K562 (cell line): ENCODE measurements at regions not wholly inside any gene's neighbourhood (a gene's known extent, or its start where the extent isn't known, plus 50 kb on each side); places are given as distances from the start of the nearest gene placed in this dataset.

Experiments used
- ATAC-seq: fragments of 200-7000 bp; cut with Tn5 transposase; 3 replicates; pipeline ENCODE4 v1.9.1; 2020; ENCODE audit warnings: moderate library complexity
- BruUV-seq: library from RNA; stranded (reverse); fragments of 400-500 nt; replicated peaks from 2 replicates; lab custom pipeline; 2021; lab: Mats Ljungman, UMichigan
- CTCF ChIA-PET: fragments of 300-600 bp; formaldehyde crosslinking; extraction: SDS; loops from one replicate; lab custom pipeline; 2021; ENCODE audit warnings: low intra/inter-chr PET ratio; lab: Yijun Ruan, JAX
- POLR2A ChIA-PET: fragments of 300-600, 350-650 bp; sonication (Branson Sonifier 250); formaldehyde crosslinking; extraction: SDS; loops from one replicate; lab custom pipeline; 2021; ENCODE audit warnings: antibody characterized with exemption, inconsistent platforms; lab: Yijun Ruan, JAX
- DNase-seq, 4 experiments: peaks; one replicate each; pipeline versions ENCODE4 v3.0.0 to v3.0.0-alpha.2; 2011 to 2018; ENCODE audit warnings: low spot score in 3 of 4, mixed read lengths in 3 of 4; ENCODE audit errors: extremely low read depth in 1 of 4
- FAIRE-seq: peaks from 2 replicates; lab custom pipeline; 2011; peaks lifted over from hg19 to GRCh38; lab: Jason Lieb, UNC
- H2AFZ ChIP-seq: 2 replicates; pipeline ENCODE4 v1.6.0; 2011; ENCODE audit warnings: low read depth, low read length, control low read depth, inconsistent platforms
- H3K27ac ChIP-seq: fragments of 200-600 bp; 3 replicates; pipeline ENCODE4 v1.8.0; 2011; ENCODE audit warnings: low read depth, mild to moderate bottlenecking, control low read depth, inconsistent platforms, low read length, moderate library complexity, mixed read lengths; ENCODE audit errors: extremely low read depth
- H3K27me3 ChIP-seq, 2 experiments: fragments of 300-600 bp in 1 of 2; 2 replicates in 1 of 2; 3 replicates in 1 of 2; pipeline versions ENCODE4 v1.6.0 to v1.8.0; 2011; ENCODE audit warnings: inconsistent platforms in 2 of 2, low read length in 2 of 2, mild to moderate bottlenecking in 1 of 2, mixed read lengths in 1 of 2, moderate library complexity in 1 of 2; ENCODE audit not compliant: control insufficient read depth in 2 of 2, insufficient read depth in 2 of 2
- H3K36me3 ChIP-seq: fragments of 300-600 bp; 3 replicates; pipeline ENCODE4 v1.8.0; 2011; ENCODE audit warnings: mild to moderate bottlenecking, low read length, inconsistent platforms; ENCODE audit not compliant: control insufficient read depth, insufficient read depth
- H3K4me1 ChIP-seq, 2 experiments: fragments of 200-600 bp in 1 of 2; replicated peaks in 1 of 2; 2 replicates in 1 of 2; 3 replicates in 1 of 2; pipeline versions ENCODE4 v1.5.1 to v1.8.0; 2011; ENCODE audit warnings: inconsistent platforms in 2 of 2, low read length in 2 of 2, mild to moderate bottlenecking in 1 of 2, mixed read lengths in 1 of 2, moderate library complexity in 1 of 2; ENCODE audit not compliant: control insufficient read depth in 2 of 2, insufficient read depth in 2 of 2
- H3K4me2 ChIP-seq: 2 replicates; pipeline ENCODE4 v1.6.1; 2011; ENCODE audit warnings: low read length, control low read depth, inconsistent platforms, mixed read lengths; ENCODE audit not compliant: insufficient read depth
- H3K4me3 ChIP-seq: fragments of 200-600 bp; sonication (generic), shearing (Covaris generic); 2 replicates; pipeline ENCODE4 v1.5.1; 2016; ENCODE audit warnings: control low read depth, inconsistent platforms
- H3K79me2 ChIP-seq: fragments of 200-600 bp; 3 replicates; pipeline ENCODE4 v1.8.0; 2011; ENCODE audit warnings: low read length, inconsistent platforms; ENCODE audit not compliant: control insufficient read depth, insufficient read depth
- H3K9ac ChIP-seq, 2 experiments: 2 replicates each; pipeline versions ENCODE4 v1.6.0 to v1.6.1; 2011; ENCODE audit warnings: low read depth in 2 of 2, low read length in 2 of 2, control low read depth in 1 of 2, inconsistent platforms in 1 of 2, mild to moderate bottlenecking in 1 of 2, mixed read lengths in 1 of 2; ENCODE audit not compliant: insufficient read depth in 1 of 2
- H3K9me1 ChIP-seq: one replicate; pipeline ENCODE4 v1.6.0; 2011; ENCODE audit warnings: inconsistent platforms, mild to moderate bottlenecking, low read length, moderate library complexity; ENCODE audit not compliant: control insufficient read depth, insufficient read depth
- H3K9me3 ChIP-seq: replicated peaks from 2 replicates; pipeline ENCODE4 v1.5.1; 2011; ENCODE audit warnings: low read depth, low read length, inconsistent platforms; ENCODE audit not compliant: control insufficient read depth, insufficient read depth
- H4K20me1 ChIP-seq: replicated peaks from 2 replicates; pipeline ENCODE4 v1.6.1; 2011; ENCODE audit warnings: low read length, inconsistent platforms, mixed read lengths; ENCODE audit not compliant: control insufficient read depth, insufficient read depth
- CEBPB ChIP-seq: fragments of 450-650 bp; IDR thresholded peaks from 2 replicates; pipeline ENCODE4 v1.6.1; 2016; ENCODE audit warnings: missing genetic modification characterization, missing compliant biosample characterization
- CEBPG ChIP-seq, 3 experiments: fragments of 200-800 bp in 1 of 3; sonication (Bioruptor generic) in 1 of 3; sonication (generic) in 1 of 3; formaldehyde crosslinking in 1 of 3; IDR thresholded peaks in 2 of 3; conservative IDR thresholded peaks in 1 of 3; 2 replicates each; pipeline versions ENCODE4 v1.6.1 to v1.8.0; 2016 to 2022; ENCODE audit warnings: missing compliant biosample characterization in 2 of 3, missing genetic modification characterization in 2 of 3, mild to moderate bottlenecking in 1 of 3, missing genetic modification reagents in 1 of 3
- TRIM24 ChIP-seq, 2 experiments: fragments of 450-650 bp; IDR thresholded peaks; 2 replicates each; pipeline ENCODE4 v1.6.1; 2016
- ZNF24 ChIP-seq: fragments of 450-650 bp; IDR thresholded peaks from 2 replicates; pipeline ENCODE4 v1.6.1; 2016
- WGBS: fragments of 100-300 bp; shearing (Covaris generic); methylation state at CpG from one replicate; pipeline ENCODE4 v1.1.6; 2016; ENCODE audit warnings: low coverage, mixed read lengths; ENCODE audit not compliant: insufficient coverage; ENCODE audit errors: missing lambda C conversion rate; 5-methylcytosine and 5-hydroxymethylcytosine counted together
- in situ Hi-C: fragments of 300-500 bp; cut with MboI; formaldehyde crosslinking; loops from 4 replicates; pipeline ENCODE4 v1.15.0; 2018; ENCODE audit warnings: inconsistent platforms, mixed read lengths
- intact Hi-C: fragments of 100-400 bp; cut with micrococcal nuclease; formaldehyde crosslinking; loops from 2 replicates; pipeline ENCODE4 v1.14.2; 2022
- TF ChIP-seq, protein P1 (sequence below): sonication (generic); formaldehyde crosslinking; IDR thresholded peaks from 2 replicates; pipeline ENCODE4 v1.5.0; 2020; ENCODE audit warnings: missing genetic modification reagents
- TF ChIP-seq, protein P2 (sequence below): conservative IDR thresholded peaks from 2 replicates; pipeline ENCODE4 v1.6.1; 2011; ENCODE audit warnings: low read depth, mild to moderate bottlenecking, low read length; ENCODE audit not compliant: control insufficient read depth
- TF ChIP-seq, protein P3 (sequence below): fragments of 200-800 bp; sonication (Bioruptor generic); IDR thresholded peaks from 2 replicates; pipeline ENCODE4 v1.6.1; 2016; ENCODE audit warnings: missing genetic modification characterization, missing compliant biosample characterization
- TF ChIP-seq, protein P4 (sequence below), 2 experiments: fragments of 450-650 bp in 1 of 2; sonication (generic) in 1 of 2; formaldehyde crosslinking in 1 of 2; IDR thresholded peaks in 1 of 2; conservative IDR thresholded peaks in 1 of 2; 2 replicates each; pipeline versions ENCODE4 v1.6.1 to v1.8.1; 2016 to 2023; ENCODE audit warnings: mild to moderate bottlenecking in 2 of 2, moderate library complexity in 2 of 2, inconsistent platforms in 1 of 2, missing genetic modification reagents in 1 of 2

DNA sequence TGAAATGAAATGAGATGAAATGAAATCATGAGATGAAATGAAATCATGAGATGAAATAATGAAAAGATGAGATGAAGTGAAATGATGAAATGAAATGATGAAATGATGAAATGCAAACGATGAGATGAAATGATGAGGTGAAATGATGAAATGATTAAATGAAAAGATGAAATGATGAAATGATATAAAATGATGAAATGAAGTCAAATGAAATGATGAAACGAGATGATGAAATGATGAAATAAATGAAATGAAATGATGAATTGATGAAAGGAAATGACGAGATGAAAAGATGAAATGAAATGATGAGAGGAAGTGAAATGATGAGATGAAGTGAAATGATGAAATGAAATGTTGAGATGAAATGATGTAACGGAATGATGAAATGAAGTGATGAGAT is 595.6 kb downstream of the TP53TG3F start:
- intact Hi-C loops (no loop called here), in situ Hi-C loops (no loop called here)
- WGBS: 0% methylated on average over 4 of the region's 4 CpGs
- TF ChIP-seq CEBPG (CRISPR knock-in tag; IDR thresholded peaks at IDR 0.05) (no peak), CEBPG (tag; conservative IDR thresholded peaks at IDR 0.05 in 1 of 2, IDR thresholded peaks at IDR 0.05 in 1 of 2) (peak; percentile 52 to 87; a peak in 3 of 4 replicates), ZNF24 (peak; percentile 41; the same call in 1 of the 2 replicates), TRIM24 (IDR thresholded peaks at IDR 0.05) (peak; percentile 47 to 84; a peak in 2 of 4 replicates), CEBPB (tag) (peak; percentile 80)
- TF ChIP-seq, protein P1, sequence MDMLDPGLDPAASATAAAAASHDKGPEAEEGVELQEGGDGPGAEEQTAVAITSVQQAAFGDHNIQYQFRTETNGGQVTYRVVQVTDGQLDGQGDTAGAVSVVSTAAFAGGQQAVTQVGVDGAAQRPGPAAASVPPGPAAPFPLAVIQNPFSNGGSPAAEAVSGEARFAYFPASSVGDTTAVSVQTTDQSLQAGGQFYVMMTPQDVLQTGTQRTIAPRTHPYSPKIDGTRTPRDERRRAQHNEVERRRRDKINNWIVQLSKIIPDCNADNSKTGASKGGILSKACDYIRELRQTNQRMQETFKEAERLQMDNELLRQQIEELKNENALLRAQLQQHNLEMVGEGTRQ: no peak
- TF ChIP-seq, protein P2, sequence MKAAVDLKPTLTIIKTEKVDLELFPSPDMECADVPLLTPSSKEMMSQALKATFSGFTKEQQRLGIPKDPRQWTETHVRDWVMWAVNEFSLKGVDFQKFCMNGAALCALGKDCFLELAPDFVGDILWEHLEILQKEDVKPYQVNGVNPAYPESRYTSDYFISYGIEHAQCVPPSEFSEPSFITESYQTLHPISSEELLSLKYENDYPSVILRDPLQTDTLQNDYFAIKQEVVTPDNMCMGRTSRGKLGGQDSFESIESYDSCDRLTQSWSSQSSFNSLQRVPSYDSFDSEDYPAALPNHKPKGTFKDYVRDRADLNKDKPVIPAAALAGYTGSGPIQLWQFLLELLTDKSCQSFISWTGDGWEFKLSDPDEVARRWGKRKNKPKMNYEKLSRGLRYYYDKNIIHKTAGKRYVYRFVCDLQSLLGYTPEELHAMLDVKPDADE: no peak
- TF ChIP-seq, protein P3, sequence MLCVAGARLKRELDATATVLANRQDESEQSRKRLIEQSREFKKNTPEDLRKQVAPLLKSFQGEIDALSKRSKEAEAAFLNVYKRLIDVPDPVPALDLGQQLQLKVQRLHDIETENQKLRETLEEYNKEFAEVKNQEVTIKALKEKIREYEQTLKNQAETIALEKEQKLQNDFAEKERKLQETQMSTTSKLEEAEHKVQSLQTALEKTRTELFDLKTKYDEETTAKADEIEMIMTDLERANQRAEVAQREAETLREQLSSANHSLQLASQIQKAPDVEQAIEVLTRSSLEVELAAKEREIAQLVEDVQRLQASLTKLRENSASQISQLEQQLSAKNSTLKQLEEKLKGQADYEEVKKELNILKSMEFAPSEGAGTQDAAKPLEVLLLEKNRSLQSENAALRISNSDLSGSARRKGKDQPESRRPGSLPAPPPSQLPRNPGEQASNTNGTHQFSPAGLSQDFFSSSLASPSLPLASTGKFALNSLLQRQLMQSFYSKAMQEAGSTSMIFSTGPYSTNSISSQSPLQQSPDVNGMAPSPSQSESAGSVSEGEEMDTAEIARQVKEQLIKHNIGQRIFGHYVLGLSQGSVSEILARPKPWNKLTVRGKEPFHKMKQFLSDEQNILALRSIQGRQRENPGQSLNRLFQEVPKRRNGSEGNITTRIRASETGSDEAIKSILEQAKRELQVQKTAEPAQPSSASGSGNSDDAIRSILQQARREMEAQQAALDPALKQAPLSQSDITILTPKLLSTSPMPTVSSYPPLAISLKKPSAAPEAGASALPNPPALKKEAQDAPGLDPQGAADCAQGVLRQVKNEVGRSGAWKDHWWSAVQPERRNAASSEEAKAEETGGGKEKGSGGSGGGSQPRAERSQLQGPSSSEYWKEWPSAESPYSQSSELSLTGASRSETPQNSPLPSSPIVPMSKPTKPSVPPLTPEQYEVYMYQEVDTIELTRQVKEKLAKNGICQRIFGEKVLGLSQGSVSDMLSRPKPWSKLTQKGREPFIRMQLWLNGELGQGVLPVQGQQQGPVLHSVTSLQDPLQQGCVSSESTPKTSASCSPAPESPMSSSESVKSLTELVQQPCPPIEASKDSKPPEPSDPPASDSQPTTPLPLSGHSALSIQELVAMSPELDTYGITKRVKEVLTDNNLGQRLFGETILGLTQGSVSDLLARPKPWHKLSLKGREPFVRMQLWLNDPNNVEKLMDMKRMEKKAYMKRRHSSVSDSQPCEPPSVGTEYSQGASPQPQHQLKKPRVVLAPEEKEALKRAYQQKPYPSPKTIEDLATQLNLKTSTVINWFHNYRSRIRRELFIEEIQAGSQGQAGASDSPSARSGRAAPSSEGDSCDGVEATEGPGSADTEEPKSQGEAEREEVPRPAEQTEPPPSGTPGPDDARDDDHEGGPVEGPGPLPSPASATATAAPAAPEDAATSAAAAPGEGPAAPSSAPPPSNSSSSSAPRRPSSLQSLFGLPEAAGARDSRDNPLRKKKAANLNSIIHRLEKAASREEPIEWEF (CRISPR knock-in tag): no peak
- TF ChIP-seq, protein P4, sequence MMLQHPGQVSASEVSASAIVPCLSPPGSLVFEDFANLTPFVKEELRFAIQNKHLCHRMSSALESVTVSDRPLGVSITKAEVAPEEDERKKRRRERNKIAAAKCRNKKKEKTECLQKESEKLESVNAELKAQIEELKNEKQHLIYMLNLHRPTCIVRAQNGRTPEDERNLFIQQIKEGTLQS (IDR thresholded peaks at IDR 0.05): peak; percentile 58; the same call in 1 of the 2 replicates
- TF ChIP-seq, protein P4 (CRISPR knock-in tag; conservative IDR thresholded peaks at IDR 0.05): no peak
- Histone ChIP-seq H3K9me3 (no peaks in the 10 kb centered on the region), H3K4me2 (no peak overlapping the region), H3K36me3 (no peaks in the 10 kb centered on the region), H3K4me3 (no peak overlapping the region), H3K9ac (no peak overlapping the region), H3K27ac (no peak overlapping the region), H3K79me2 (no peaks in the 10 kb centered on the region), H3K4me1 (no peaks in the 10 kb centered on the region), H3K9me1 (no peaks in the 10 kb centered on the region), H2AFZ (no peak overlapping the region), H3K27me3 (no peaks in the 10 kb centered on the region), H4K20me1 (no peaks in the 10 kb centered on the region)
- BruUV-seq: no TSS peak
- POLR2A ChIA-PET: no interaction called here
- CTCF ChIA-PET: no interaction called here
- FAIRE-seq (no peak), DNase-seq (no peak), ATAC-seq (no peak)
